ENCODE measurements at regions not wholly inside any gene's neighbourhood (a gene's known extent, or its start where the extent isn't known, plus 50 kb on each side); places are given as distances from the start of the nearest gene placed in this dataset.

DNA sequence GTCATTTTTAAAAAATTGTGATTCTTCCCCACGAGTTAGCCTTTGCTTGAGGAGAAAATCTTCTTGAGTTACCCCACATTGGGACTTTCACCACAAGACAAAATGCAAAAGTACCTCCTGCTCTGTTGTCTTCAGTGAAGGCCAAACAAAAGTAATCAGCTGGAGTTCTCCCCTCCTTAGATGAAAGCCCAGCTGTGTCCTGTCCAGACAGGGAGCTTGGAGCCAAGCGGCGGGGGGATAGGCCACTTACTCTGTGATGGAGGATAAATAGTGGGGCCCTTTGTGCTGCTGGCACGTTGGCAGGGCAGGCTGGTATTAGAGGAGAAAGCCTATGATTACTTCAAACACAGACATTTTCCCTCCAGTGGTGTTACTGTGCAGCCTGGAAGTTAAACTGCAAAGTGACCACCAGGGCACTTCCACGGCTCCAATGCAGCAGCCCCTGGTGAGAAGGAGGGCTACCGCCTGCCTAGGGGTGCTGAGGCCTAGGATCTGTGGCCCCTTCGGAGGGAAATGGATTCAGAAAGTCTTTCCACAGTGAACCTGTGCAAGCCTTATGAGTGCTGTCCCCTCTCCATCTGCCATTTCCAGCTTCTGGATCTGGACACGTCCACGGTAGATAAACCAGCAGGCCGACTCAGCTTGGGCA is 155.0 kb downstream of the TMEM167A start:
- TF ChIP-seq POLR2A (IDR thresholded peaks at IDR 0.05; ENCODE audit: low read depth, low read length) = no peak
- no peak for TF ChIP-seq TAF1 (IDR thresholded peaks at IDR 0.05; ENCODE audit: low read depth, low read length)
- no peak for TF ChIP-seq POLR2AphosphoS5 (IDR thresholded peaks at IDR 0.05; ENCODE audit: low read depth, low read length)
- TF ChIP-seq PAX5 (IDR thresholded peaks at IDR 0.05; ENCODE audit: insufficient read depth, low read length, severe bottlenecking) = no peak
- no peak for TF ChIP-seq POU2F2 (IDR thresholded peaks at IDR 0.05; ENCODE audit: low read depth, low read length)
